ENCODE measurements at regions not wholly inside any gene's neighbourhood (a gene's known extent, or its start where the extent isn't known, plus 50 kb on each side); places are given as distances from the start of the nearest gene placed in this dataset.
"Not testable (repeated sequence)": the region's sequence is repeated elsewhere in the genome, so short reads cannot be mapped to it uniquely, and the experiment has no call there.

DNA sequence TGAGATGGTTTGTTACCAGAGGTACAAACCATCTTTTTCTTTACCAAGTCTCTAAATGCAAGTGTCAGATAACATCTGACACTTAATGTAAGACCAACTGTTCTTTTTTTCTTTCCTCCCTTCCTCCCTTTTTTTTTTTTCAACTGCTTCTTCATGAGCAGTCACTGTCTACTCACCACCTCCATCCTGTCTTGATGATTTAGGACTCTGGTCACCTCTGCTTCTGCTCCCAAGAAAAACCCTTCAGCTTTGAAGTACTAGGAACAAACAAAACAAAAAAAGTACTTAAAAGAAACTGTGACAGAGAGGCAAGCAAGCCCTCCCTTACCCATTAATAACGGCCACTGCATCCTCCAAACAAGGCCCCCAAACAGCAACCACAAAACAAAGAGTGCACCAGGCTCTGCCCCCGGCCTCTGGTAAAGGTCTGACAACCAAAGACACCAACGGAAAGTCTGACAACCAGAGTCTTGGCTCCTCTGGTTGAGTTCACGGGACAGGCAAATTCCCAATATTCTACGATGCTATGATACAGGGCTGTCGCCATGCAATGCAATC is 141.0 kb downstream of the ARL4C start:
- no peaks in the 10 kb centered on the region for H3K36me3 ChIP-seq (ENCODE audit: insufficient read depth, low read length)
- H3K4me3 ChIP-seq (ENCODE audit: low read length), result no peak overlapping the region
- H3K27me3 ChIP-seq (ENCODE audit: insufficient read depth, low read length), result no peaks in the 10 kb centered on the region
- H3K27ac ChIP-seq (ENCODE audit: low read depth, low read length), result no peak overlapping the region
- no peak overlapping the region for H3K9ac ChIP-seq (ENCODE audit: low read depth, low read length)
- H3K4me1 ChIP-seq (ENCODE audit: insufficient read depth, low read length), result peaks cover 13% of the 10 kb centered on the region
- peaks cover 7% of the 10 kb centered on the region; the same call in 1 of the 2 replicates for H3K9me3 ChIP-seq (ENCODE audit: insufficient read depth, low read depth, low read length)
- WGBS, result 84% methylated on average over 6 of the region's 6 CpGs

DNA sequence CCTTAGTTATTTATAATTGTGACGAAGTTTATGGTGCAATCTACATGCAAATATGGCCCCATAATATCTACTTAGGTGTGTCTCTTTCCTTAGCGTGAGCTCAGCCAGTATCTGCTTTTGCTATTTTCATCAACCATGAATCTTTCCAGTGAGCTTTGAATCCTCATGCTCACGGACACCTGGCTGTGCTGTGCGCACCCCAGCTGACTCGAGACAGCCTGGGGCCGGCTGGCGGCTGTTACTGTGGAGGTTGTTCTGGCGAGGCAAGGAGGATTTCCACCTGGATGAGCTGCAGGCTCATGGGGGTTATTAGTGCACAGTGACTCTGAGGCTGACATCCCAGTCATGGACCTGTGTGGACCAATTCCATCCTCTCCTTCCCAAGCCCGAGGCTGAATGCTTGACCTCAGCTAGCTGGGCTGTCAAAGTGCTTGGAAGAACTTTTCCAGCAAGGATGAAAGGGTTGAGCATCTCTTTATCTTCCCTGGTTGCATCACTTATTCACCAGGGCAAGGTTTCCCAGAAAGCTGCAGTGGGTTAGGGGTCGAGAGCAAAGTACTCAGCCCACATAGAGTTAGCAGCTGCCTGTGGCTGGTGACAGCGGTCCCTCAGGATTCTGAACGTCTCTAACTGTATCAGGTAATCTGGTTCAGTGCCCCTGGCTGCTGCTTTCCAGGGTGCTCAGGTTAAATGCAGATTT is 141.7 kb downstream of the ARL4C start:
- Histone ChIP-seq H3K9me3 (ENCODE audit: insufficient read depth, low read depth, low read length) (peaks cover 7% of the 10 kb centered on the region; the same call in 1 of the 2 replicates), H3K4me3 (ENCODE audit: low read length) (no peak overlapping the region), H3K9ac (ENCODE audit: low read depth, low read length) (no peak overlapping the region), H3K36me3 (ENCODE audit: insufficient read depth, low read length) (no peaks in the 10 kb centered on the region), H3K27ac (ENCODE audit: low read depth, low read length) (no peak overlapping the region), H3K27me3 (ENCODE audit: insufficient read depth, low read length) (no peaks in the 10 kb centered on the region), H3K4me1 (ENCODE audit: insufficient read depth, low read length) (peaks cover 13% of the 10 kb centered on the region)
- 72% methylated on average over 12 of the region's 12 CpGs for WGBS

DNA sequence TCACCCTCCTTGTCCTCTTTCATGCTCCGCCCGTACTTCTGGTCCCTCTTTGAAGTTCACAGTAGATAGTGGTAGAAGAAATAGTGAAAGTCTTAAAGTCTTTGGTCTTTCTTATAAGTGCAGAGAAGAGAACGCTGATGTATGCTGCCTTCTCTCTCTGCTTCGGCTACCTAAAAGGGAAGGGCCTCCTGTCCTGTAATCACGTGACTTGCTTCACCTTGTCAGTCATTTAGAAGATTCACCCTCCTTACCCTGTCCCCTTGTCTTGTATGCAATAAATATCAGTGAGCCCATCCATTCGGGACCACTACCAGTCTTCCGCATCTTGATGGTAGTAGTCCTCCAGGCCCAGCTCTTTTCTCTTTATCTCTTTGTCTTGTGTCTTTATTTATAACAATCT is 144.6 kb downstream of the ARL4C start:
- Histone ChIP-seq H3K9me3 (ENCODE audit: insufficient read depth, low read depth, low read length) (peaks cover 7% of the 10 kb centered on the region; the same call in 1 of the 2 replicates), H3K4me1 (ENCODE audit: insufficient read depth, low read length) (peaks cover 13% of the 10 kb centered on the region), H3K9ac (ENCODE audit: low read depth, low read length) (no peak overlapping the region), H3K27ac (ENCODE audit: low read depth, low read length) (no peak overlapping the region), H3K36me3 (ENCODE audit: insufficient read depth, low read length) (no peaks in the 10 kb centered on the region), H3K4me3 (ENCODE audit: low read length) (no peak overlapping the region), H3K27me3 (ENCODE audit: insufficient read depth, low read length) (no peaks in the 10 kb centered on the region)
- WGBS, result 94% methylated on average over 7 of the region's 7 CpGs

DNA sequence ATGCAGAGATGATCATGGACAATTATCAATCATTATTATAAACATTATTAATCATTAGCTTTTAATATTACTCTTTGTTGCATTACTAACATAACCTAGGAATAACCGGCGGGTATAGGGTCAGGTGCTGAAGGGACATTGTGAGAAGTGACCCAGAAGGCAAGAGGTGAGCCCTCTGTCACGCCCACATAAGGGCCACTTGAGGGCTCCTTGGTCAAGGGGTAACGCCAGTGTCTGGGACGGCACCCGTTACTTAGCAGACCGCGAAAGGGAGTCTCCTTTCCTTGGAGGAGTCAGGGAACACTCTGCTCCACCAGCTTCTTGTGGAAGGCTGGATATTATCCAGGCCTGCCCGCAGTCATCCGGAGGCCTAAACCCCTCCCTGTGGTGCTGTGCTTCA is 145.0 kb downstream of the ARL4C start:
- not testable (repeated sequence) for H3K36me3 ChIP-seq (ENCODE audit: insufficient read depth, low read length); H3K9me3 ChIP-seq (ENCODE audit: insufficient read depth, low read depth, low read length); H3K27me3 ChIP-seq (ENCODE audit: insufficient read depth, low read length); H3K9ac ChIP-seq (ENCODE audit: low read depth, low read length); H3K4me3 ChIP-seq (ENCODE audit: low read length); H3K27ac ChIP-seq (ENCODE audit: low read depth, low read length)
- 96% methylated on average over 10 of the region's 10 CpGs for WGBS
- H3K4me1 ChIP-seq (ENCODE audit: insufficient read depth, low read length), result peaks cover 13% of the 10 kb centered on the region

DNA sequence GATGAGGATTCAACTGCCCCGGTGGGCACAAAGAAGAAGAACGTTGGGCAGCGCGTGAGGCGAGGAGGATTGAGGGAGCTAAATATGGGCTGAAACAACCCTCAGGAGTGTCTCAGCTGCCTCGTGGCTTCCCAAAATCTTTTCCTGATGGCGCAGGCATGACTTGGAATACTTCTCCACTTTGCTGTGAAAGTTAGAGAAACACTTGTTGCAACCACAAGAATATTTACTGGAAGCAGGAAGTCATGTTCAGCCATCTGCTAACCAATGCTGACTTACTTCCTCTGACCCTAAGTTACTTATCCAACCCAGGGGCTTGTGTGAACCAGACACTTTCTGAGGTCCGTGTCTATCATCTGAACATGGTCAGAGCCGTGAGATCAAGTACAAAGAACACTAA is 148.8 kb downstream of the ARL4C start:
- H3K27ac ChIP-seq (ENCODE audit: low read depth, low read length), result no peak overlapping the region
- no peaks in the 10 kb centered on the region for H3K4me1 ChIP-seq (ENCODE audit: insufficient read depth, low read length)
- H3K4me3 ChIP-seq (ENCODE audit: low read length), result no peak overlapping the region
- H3K36me3 ChIP-seq (ENCODE audit: insufficient read depth, low read length), result no peaks in the 10 kb centered on the region
- peaks cover 4% of the 10 kb centered on the region; the same call in 1 of the 2 replicates for H3K9me3 ChIP-seq (ENCODE audit: insufficient read depth, low read depth, low read length)
- 94% methylated on average over 9 of the region's 9 CpGs for WGBS
- H3K9ac ChIP-seq (ENCODE audit: low read depth, low read length), result no peak overlapping the region
- H3K27me3 ChIP-seq (ENCODE audit: insufficient read depth, low read length), result no peaks in the 10 kb centered on the region

DNA sequence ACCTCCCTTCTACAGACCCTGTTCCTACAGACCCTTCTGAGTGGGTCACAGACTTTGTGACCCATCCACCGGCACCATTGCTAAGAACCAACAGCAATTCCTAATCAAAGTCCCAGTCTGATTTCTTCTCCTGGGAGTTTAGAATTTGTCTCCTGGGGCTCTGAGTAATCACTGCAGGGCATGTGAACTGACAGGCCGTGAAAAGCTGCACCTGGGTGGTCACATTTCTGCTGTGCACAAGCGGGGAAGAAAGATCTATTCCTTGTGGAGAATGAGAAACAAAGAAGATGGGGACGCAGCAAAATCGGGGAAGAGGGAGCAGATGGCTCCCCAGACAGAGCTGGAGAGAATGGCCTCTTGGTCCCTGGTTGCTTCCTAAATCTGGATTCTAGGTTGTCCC is 151.0 kb downstream of the ARL4C start:
- H3K4me3 ChIP-seq (ENCODE audit: low read length), result no peak overlapping the region
- H3K4me1 ChIP-seq (ENCODE audit: insufficient read depth, low read length), result peaks cover 4% of the 10 kb centered on the region; the same call in 1 of the 2 replicates
- no peaks in the 10 kb centered on the region for H3K9me3 ChIP-seq (ENCODE audit: insufficient read depth, low read depth, low read length)
- no peaks in the 10 kb centered on the region for H3K27me3 ChIP-seq (ENCODE audit: insufficient read depth, low read length)
- no peaks in the 10 kb centered on the region for H3K36me3 ChIP-seq (ENCODE audit: insufficient read depth, low read length)
- WGBS, result 92% methylated on average over 5 of the region's 5 CpGs
- no peak overlapping the region for H3K9ac ChIP-seq (ENCODE audit: low read depth, low read length)
- H3K27ac ChIP-seq (ENCODE audit: low read depth, low read length), result no peak overlapping the region

DNA sequence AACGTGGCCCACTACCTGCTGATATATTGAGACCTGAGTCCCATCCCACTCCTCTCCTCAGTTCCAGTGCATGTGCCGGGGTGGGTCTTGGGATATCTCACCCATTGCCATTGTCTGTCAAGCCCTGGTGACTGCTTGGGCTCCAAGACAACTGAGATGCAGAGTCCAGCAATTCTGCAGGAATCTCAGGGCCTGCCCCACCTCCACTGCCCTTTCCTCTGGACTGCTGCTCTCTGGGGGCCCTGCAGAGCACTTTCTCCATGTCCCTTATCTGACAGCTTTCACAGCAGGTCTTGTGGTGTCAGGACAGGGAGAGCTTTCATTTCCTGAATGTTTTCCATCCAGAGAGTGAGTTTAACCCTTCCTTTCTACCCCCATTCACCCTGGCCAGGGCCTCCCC is 152.9 kb downstream of the ARL4C start:
- H3K4me1 ChIP-seq (ENCODE audit: insufficient read depth, low read length), result peaks cover 4% of the 10 kb centered on the region; the same call in 1 of the 2 replicates
- 74% methylated on average over 2 of the region's 2 CpGs for WGBS
- no peaks in the 10 kb centered on the region for H3K9me3 ChIP-seq (ENCODE audit: insufficient read depth, low read depth, low read length)
- H3K9ac ChIP-seq (ENCODE audit: low read depth, low read length), result no peak overlapping the region
- H3K36me3 ChIP-seq (ENCODE audit: insufficient read depth, low read length), result no peaks in the 10 kb centered on the region
- no peak overlapping the region for H3K27ac ChIP-seq (ENCODE audit: low read depth, low read length)
- H3K27me3 ChIP-seq (ENCODE audit: insufficient read depth, low read length), result no peaks in the 10 kb centered on the region
- H3K4me3 ChIP-seq (ENCODE audit: low read length), result no peak overlapping the region

DNA sequence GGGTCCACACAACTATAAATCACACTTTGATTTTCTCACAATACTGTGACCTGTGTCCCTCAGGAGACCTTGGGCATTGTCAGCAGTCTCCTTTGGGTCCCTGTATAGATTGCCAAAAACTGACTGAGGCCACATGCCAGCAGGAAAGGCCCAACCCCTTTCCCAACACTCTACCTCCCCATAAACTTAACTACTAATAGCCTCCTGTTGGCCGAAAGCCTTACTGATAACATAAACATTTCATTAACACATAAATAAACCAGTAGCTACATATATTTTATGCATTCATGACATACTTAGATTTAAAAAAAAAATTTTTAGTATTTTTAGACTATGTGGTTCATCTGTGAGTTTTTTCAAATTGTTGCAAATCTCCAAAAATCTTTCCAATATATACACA is 153.5 kb downstream of the ARL4C start:
- H3K27ac ChIP-seq (ENCODE audit: low read depth, low read length), result no peak overlapping the region
- no peaks in the 10 kb centered on the region for H3K27me3 ChIP-seq (ENCODE audit: insufficient read depth, low read length)
- H3K9ac ChIP-seq (ENCODE audit: low read depth, low read length), result no peak overlapping the region
- no peaks in the 10 kb centered on the region for H3K36me3 ChIP-seq (ENCODE audit: insufficient read depth, low read length)
- 77% methylated on average over 1 of the region's 1 CpG for WGBS
- H3K9me3 ChIP-seq (ENCODE audit: insufficient read depth, low read depth, low read length), result no peaks in the 10 kb centered on the region
- H3K4me3 ChIP-seq (ENCODE audit: low read length), result no peak overlapping the region
- H3K4me1 ChIP-seq (ENCODE audit: insufficient read depth, low read length), result peaks cover 4% of the 10 kb centered on the region; the same call in 1 of the 2 replicates

DNA sequence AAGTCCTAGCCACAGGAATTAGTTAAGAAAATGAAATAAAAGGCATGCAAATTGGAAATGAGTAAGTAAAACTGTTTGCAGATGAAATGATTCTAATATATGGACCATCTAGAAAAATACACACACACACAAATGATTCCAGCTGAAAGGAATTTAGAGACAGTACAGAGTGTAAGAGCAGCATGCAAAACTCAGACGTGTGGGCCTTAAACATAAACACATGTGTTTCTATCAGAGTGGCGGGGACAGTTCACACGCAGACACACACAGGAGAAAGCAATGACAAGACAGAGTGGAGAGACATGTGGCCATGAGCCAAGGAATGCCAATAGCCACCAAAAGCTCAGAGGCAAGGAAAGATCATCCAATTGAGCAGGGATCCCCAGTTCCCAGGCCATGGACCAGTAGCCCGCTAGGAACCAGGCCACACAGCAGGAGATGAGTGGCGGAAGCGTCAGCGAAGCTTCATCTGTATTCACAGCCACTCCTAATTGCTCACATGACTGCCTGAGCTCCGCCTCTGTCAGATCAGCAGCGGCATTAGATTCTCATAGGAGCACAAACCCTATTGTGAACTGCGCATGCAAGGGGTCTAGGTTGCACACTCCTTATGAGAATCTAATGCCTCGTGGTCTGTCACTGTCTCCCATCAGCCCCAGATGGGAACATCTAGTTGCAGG is 155.4 kb downstream of the ARL4C start:
- H3K4me1 ChIP-seq (ENCODE audit: insufficient read depth, low read length), result peaks cover 4% of the 10 kb centered on the region; the same call in 1 of the 2 replicates
- H3K4me3 ChIP-seq (ENCODE audit: low read length), result no peak overlapping the region
- no peak overlapping the region for H3K9ac ChIP-seq (ENCODE audit: low read depth, low read length)
- H3K36me3 ChIP-seq (ENCODE audit: insufficient read depth, low read length), result no peaks in the 10 kb centered on the region
- H3K9me3 ChIP-seq (ENCODE audit: insufficient read depth, low read depth, low read length), result no peaks in the 10 kb centered on the region
- 84% methylated on average over 11 of the region's 11 CpGs for WGBS
- H3K27me3 ChIP-seq (ENCODE audit: insufficient read depth, low read length), result no peaks in the 10 kb centered on the region
- no peak overlapping the region for H3K27ac ChIP-seq (ENCODE audit: low read depth, low read length)

DNA sequence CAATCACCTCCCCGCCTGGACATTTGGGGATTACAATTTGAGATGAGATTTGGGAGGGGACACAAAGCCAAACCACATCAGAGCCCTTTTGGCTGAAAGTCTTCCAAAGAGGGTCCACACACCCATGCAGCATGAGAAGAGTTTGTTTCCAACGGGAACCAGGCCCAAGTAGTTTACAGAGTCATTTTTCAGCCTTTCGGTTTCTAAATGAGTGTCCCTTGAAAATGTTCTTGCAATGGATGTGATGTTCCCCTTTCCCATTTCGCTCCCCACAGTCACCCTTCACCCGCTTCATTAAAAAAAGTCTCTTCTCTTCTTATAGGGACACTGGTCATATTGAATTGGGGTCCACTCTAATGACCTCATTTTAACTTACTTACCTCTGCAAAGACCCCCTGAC is 157.4 kb downstream of the ARL4C start:
- over 99% methylated on average over 5 of the region's 5 CpGs for whole genome bisulfite sequencing
- H3K4me3 ChIP-seq (ENCODE audit: low read length), result no peak overlapping the region
- no peak overlapping the region for H3K27ac ChIP-seq (ENCODE audit: low read depth, low read length)
- no peaks in the 10 kb centered on the region for H3K36me3 ChIP-seq (ENCODE audit: insufficient read depth, low read length)
- peaks cover 7% of the 10 kb centered on the region; the same call in 1 of the 2 replicates for H3K4me1 ChIP-seq (ENCODE audit: insufficient read depth, low read length)
- no peaks in the 10 kb centered on the region for H3K9me3 ChIP-seq (ENCODE audit: insufficient read depth, low read depth, low read length)
- H3K9ac ChIP-seq (ENCODE audit: low read depth, low read length), result no peak overlapping the region
- H3K27me3 ChIP-seq (ENCODE audit: insufficient read depth, low read length), result no peaks in the 10 kb centered on the region

DNA sequence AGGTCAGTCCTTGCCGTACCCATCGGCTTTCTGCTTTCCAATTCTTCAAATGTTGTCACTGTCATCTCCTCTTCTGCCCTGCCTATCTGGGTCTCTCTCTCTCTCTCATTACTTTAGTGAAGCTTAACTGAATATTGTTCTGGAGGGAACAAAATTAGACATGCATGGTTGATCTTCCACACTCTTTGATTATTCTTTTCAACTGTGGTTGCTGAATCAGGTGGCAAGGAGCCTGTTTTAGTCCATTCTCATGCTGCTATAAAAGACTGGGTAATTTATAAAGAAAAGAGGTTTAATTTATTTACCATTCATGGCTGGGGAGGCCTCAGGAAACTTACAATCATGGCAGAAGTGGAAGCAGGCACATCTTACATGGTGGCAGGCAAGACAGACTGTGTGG is 157.9 kb downstream of the ARL4C start:
- 98% methylated on average over 2 of the region's 2 CpGs for WGBS
- Histone ChIP-seq H3K27me3 (ENCODE audit: insufficient read depth, low read length) (no peaks in the 10 kb centered on the region), H3K27ac (ENCODE audit: low read depth, low read length) (no peak overlapping the region), H3K4me3 (ENCODE audit: low read length) (no peak overlapping the region), H3K4me1 (ENCODE audit: insufficient read depth, low read length) (peaks cover 12% of the 10 kb centered on the region; the same call in 1 of the 2 replicates), H3K36me3 (ENCODE audit: insufficient read depth, low read length) (no peaks in the 10 kb centered on the region), H3K9me3 (ENCODE audit: insufficient read depth, low read depth, low read length) (no peaks in the 10 kb centered on the region), H3K9ac (ENCODE audit: low read depth, low read length) (no peak overlapping the region)
